Heart right ventricle (tissue), 16 donors: ENCODE measurements at regions not wholly inside any gene's neighbourhood (a gene's known extent, or its start where the extent isn't known, plus 50 kb on each side); places are given as distances from the start of the nearest gene placed in this dataset.

Experiments used
- ATAC-seq, 8 donors: fragments of 200-7000 bp; cut with Tn5 transposase; one replicate each; pipeline ENCODE4 v1.9.1; 2020; ENCODE audit warnings: mild to moderate bottlenecking in 8 of 8, moderate library complexity in 8 of 8, moderate number of reproducible peaks in 1 of 8
- DNase-seq, 2 donors: peaks; one replicate each; pipeline ENCODE4 v3.0.0-alpha.2; 2020
- H3K27ac ChIP-seq, 10 donors: fragments of 200-600 bp; sonication (generic) in 2 of 10; one replicate each; pipeline versions ENCODE4 v1.5.0 to v1.8.0; 2020 to 2022; ENCODE audit warnings: mild to moderate bottlenecking in 3 of 10
- H3K27me3 ChIP-seq, 7 donors: fragments of 200-600 bp; one replicate each; pipeline ENCODE4 v1.8.0; 2021 to 2022; ENCODE audit warnings: mild to moderate bottlenecking in 2 of 7
- H3K36me3 ChIP-seq, 9 donors: fragments of 200-600 bp; sonication (generic) in 1 of 9; one replicate each; pipeline versions ENCODE4 v1.5.0 to v1.8.0; 2020 to 2022; ENCODE audit warnings: mild to moderate bottlenecking in 2 of 9
- H3K4me1 ChIP-seq, 9 donors: fragments of 200-600 bp; sonication (generic) in 1 of 9; one replicate each; pipeline versions ENCODE4 v1.5.0 to v1.8.0; 2020 to 2022; ENCODE audit warnings: mild to moderate bottlenecking in 4 of 9
- H3K4me3 ChIP-seq, 10 donors: fragments of 200-600 bp; sonication (generic) in 2 of 10; one replicate each; pipeline versions ENCODE4 v1.5.0 to v1.8.0; 2020 to 2022; ENCODE audit warnings: mild to moderate bottlenecking in 7 of 10, moderate library complexity in 2 of 10
- H3K9me3 ChIP-seq, 11 donors: fragments of 200-600 bp in 10 of 11; sonication (generic) in 2 of 11; one replicate each; pipeline versions ENCODE4 v1.5.0 to v1.8.0; 2013 to 2022; ENCODE audit warnings: mild to moderate bottlenecking in 2 of 11, control low read depth in 1 of 11, moderate library complexity in 1 of 11
- WGBS, 2 donors: extraction: QIAGEN DNeasy Blood & Tissue Kit; methylation state at CpG; one replicate each; pipeline ENCODE4 v1.1.7; 2013; ENCODE audit warnings: inconsistent platforms in 1 of 2; 5-methylcytosine and 5-hydroxymethylcytosine counted together
- intact Hi-C, 10 donors: fragments of 100-400 bp; cut with DNase I; formaldehyde crosslinking; loops; one replicate each; pipeline versions ENCODE4 v1.11.1 to v1.14.2; 2022
- TF ChIP-seq, protein P1 (sequence below), 9 donors: fragments of 200-600 bp; sonication (generic) in 2 of 9; IDR thresholded peaks; one replicate each; pipeline versions ENCODE4 v1.5.0 to v1.8.0; 2021 to 2022; ENCODE audit warnings: antibody characterized with exemption in 9 of 9, mild to moderate bottlenecking in 5 of 9, moderate library complexity in 1 of 9
- donor health status: Arrhythmogenic right ventricular cardiomyopathy.
- donor health status: ischemic (EF 13 %, LVEDD 7.1; RV severe dilation, severe dysfunction).
- donor health status: healthy with polysubstance abuse.
- donor health status: DM: no; HTN: yes; CAD: no.
- donor health status: DM: no; HTN: no; CAD: no.
- donor health status: ischemic (EF 25% LVEDD 6.9; RV normal size, moderate dysfunction).
- donor health status: ischemic (EF 25% LVEDD 5.7; RV mildly dilated, moderate dysfunction).
- donor health status: healthy.
- donor health status: DM: yes; HTN: yes; CAD: no.
- donor health status: Ischemic cardiomyopathy.
- donor health status: ischemic (EF 35%, LVEDD 5.7; RV mildly dilated, moderate dysfunction).
- donor health status: nonischemic (EF 11% LVEDD 7.7; RV severe dilation, severe dysfunction).
- donor health status: DM: yes; HTN: yes; CAD: no.
- donor health status: PGD.
- donor health status: ischemic (EF 29% LVEDD 5.4; RV normal size, mild dysfunction).
- donor health status: nonischemic (EF 23%, LVEDD 6.1; RV moderate dilation, normal function).

DNA sequence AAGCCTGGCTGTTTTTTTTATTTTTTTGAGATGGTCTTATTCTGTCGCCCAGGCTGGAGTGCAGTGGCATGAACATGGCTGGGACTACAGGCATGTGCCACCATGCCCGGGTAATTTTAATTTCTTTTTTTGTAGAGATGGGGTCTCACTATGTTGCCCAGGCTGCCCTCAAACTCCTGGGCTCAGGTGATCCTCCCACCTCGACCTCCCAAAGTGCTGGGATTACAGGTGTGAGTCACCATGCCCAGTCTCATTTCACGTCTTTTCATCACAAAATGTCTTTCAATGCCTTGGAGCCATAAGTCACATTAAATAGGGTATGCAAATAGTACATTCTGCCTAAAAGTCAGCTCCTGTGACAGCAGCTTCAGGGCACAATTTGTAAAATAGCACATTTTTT, 52.8 kb downstream of the SOX2 start:
- intact Hi-C loops = no loop called here
- ATAC-seq (no peak), DNase-seq (no peak)
- TF ChIP-seq, protein P1, sequence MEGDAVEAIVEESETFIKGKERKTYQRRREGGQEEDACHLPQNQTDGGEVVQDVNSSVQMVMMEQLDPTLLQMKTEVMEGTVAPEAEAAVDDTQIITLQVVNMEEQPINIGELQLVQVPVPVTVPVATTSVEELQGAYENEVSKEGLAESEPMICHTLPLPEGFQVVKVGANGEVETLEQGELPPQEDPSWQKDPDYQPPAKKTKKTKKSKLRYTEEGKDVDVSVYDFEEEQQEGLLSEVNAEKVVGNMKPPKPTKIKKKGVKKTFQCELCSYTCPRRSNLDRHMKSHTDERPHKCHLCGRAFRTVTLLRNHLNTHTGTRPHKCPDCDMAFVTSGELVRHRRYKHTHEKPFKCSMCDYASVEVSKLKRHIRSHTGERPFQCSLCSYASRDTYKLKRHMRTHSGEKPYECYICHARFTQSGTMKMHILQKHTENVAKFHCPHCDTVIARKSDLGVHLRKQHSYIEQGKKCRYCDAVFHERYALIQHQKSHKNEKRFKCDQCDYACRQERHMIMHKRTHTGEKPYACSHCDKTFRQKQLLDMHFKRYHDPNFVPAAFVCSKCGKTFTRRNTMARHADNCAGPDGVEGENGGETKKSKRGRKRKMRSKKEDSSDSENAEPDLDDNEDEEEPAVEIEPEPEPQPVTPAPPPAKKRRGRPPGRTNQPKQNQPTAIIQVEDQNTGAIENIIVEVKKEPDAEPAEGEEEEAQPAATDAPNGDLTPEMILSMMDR (IDR thresholded peaks at IDR 0.05) = no peak
- no peaks in the 10 kb centered on the region for H3K36me3 ChIP-seq
- peaks cover 0 to 19% (median 4%) of the 10 kb centered on the region in 7 donors for H3K27me3 ChIP-seq
- H3K9me3 ChIP-seq = no peaks in the 10 kb centered on the region
- no peaks in the 10 kb centered on the region for H3K4me1 ChIP-seq
- 82 to 87% methylated on average over 4 of the region's 4 CpGs for WGBS, 2 donors
- no peak overlapping the region for H3K4me3 ChIP-seq
- no peak overlapping the region for H3K27ac ChIP-seq

DNA sequence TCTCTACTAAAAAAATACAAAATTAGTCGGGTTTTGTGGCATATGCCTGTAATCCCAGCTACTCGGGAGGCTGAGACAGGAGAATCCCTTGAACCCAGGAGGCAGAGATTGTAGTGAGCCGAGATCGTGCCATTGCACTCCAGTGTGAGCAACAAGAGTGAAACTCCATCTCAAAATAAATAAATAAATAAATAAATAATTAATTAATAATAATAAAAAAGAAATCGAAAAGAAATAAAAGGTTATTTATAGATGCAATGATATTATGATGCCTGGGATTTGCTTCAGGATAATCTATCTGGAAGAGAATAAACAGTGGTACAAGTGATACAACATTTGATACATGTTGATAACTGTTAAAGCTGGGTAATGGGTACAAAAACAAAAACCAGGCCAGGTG, 58.6 kb downstream of the SOX2 start:
- intact Hi-C loops = no loop called here
- TF ChIP-seq, protein P1 (IDR thresholded peaks at IDR 0.05) = no peak
- peaks cover 0 to 4% (median 0%) of the 10 kb centered on the region in 7 donors for H3K27me3 ChIP-seq
- no peaks in the 10 kb centered on the region for H3K9me3 ChIP-seq
- H3K27ac ChIP-seq = no peak overlapping the region
- no peaks in the 10 kb centered on the region for H3K4me1 ChIP-seq
- 90 to 92% methylated on average over 5 of the region's 5 CpGs for WGBS, 2 donors
- DNase-seq (no peak), ATAC-seq (no peak)
- H3K4me3 ChIP-seq = no peak overlapping the region
- H3K36me3 ChIP-seq = no peaks in the 10 kb centered on the region

DNA sequence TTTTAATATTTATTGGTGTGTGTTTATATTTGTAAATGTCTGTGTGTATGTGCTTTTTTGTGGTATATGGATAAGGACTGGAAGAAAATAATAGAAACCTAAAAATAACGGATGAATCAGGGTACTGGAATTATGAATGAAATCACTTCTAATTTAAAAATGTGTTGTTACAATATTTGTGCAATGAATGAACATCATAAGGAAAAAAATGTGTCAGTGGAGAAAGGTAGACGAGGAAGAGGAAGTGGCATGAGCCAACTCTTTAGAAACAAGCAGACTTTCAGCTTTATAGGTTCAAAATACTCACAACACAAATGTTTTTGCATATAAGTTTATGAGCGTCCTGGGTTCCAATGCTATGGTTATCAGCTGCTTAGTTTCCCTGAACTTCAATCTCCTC, 59.4 kb downstream of the SOX2 start:
- DNase-seq (no peak), ATAC-seq (no peak)
- intact Hi-C loops = no loop called here
- H3K9me3 ChIP-seq = no peaks in the 10 kb centered on the region
- H3K27ac ChIP-seq = no peak overlapping the region
- no peaks in the 10 kb centered on the region for H3K27me3 ChIP-seq
- TF ChIP-seq, protein P1 (IDR thresholded peaks at IDR 0.05) = no peak
- no peaks in the 10 kb centered on the region for H3K36me3 ChIP-seq
- H3K4me1 ChIP-seq = no peaks in the 10 kb centered on the region
- H3K4me3 ChIP-seq = no peak overlapping the region
- WGBS, 2 donors = 62 to 70% methylated on average over 3 of the region's 3 CpGs

DNA sequence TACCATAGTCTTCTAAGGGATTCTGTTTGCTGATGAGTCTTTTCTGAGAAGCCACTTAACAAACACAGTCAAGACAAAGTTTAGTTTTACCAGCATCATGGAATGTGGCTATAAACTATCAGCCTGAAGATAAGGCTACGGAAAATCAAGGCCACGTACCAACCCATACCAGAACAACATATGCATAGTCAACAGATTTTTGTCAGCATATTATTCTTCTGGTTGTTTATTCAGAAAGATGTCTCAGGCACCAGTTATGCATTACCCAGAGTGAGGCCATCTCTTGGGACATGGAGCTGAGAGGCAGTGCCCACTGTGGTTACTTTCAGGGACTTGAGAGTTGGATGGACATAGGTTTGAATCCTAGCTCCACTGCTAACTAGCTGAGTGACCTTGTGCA, 60.4 kb downstream of the SOX2 start:
- H3K36me3 ChIP-seq = no peaks in the 10 kb centered on the region
- TF ChIP-seq, protein P1 (IDR thresholded peaks at IDR 0.05) = no peak
- no peaks in the 10 kb centered on the region for H3K4me1 ChIP-seq
- H3K4me3 ChIP-seq = no peak overlapping the region
- intact Hi-C loops = no loop called here
- WGBS, 2 donors = 55 to 67% methylated on average over 2 of the region's 2 CpGs
- no peaks in the 10 kb centered on the region for H3K9me3 ChIP-seq
- DNase-seq (no peak), ATAC-seq (no peak)
- no peak overlapping the region for H3K27ac ChIP-seq
- no peaks in the 10 kb centered on the region for H3K27me3 ChIP-seq

DNA sequence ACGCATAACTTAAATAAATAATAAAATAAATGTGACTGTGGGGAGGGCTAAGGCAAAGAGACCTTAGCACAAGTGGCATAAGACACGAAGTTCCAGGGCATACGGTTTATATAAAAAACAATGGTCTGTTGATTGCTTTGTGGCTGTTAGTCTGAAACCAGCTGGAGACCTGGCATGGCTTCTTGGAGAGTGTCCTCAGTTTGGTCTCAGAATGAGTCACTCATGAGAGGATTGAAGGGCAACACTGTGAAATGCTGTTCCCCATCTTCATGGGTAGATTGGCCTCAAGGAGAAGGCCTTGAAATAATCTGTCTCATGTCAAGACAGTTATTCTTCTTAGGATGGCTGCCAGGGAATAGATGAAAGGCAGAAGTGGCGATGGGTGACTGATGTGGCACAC, 62.2 kb downstream of the SOX2 start:
- intact Hi-C loops = no loop called here
- Histone ChIP-seq H3K27ac (no peak overlapping the region), H3K4me1 (no peaks in the 10 kb centered on the region), H3K4me3 (no peak overlapping the region), H3K36me3 (no peaks in the 10 kb centered on the region), H3K9me3 (no peaks in the 10 kb centered on the region), H3K27me3 (no peaks in the 10 kb centered on the region)
- ATAC-seq = no peak
- DNase-seq = no peak
- TF ChIP-seq, protein P1 (IDR thresholded peaks at IDR 0.05) = no peak
- WGBS, 2 donors = 65 to 81% methylated on average over 4 of the region's 4 CpGs
